ENCODE measurements at regions not wholly inside any gene's neighbourhood (a gene's known extent, or its start where the extent isn't known, plus 50 kb on each side); places are given as distances from the start of the nearest gene placed in this dataset.
"Not testable (repeated sequence)": the region's sequence is repeated elsewhere in the genome, so short reads cannot be mapped to it uniquely, and the experiment has no call there.

- no peak for TF ChIP-seq CTCF (conservative IDR thresholded peaks at IDR 0.05; ENCODE audit: low read length)
- H3K4me3 ChIP-seq (ENCODE audit: low read length): no peak overlapping the region
- DNase-seq (ENCODE audit: low read depth): no peak
These were observed 68.6 kb upstream of the CACHD1 start for GRCh38 chr1:64401285-64401684.

GRCh38 chr1:64403331-64403730 lies 66.6 kb upstream of the CACHD1 start:
- H3K4me3 ChIP-seq (ENCODE audit: low read length): no peak overlapping the region
- no peak for TF ChIP-seq CTCF (conservative IDR thresholded peaks at IDR 0.05; ENCODE audit: low read length)
- DNase-seq (ENCODE audit: low read depth): peak; percentile 41

GRCh38 chr1:64404202-64404601 lies 65.7 kb upstream of the CACHD1 start:
- H3K4me3 ChIP-seq (ENCODE audit: low read length): no peak overlapping the region
- no peak for TF ChIP-seq CTCF (conservative IDR thresholded peaks at IDR 0.05; ENCODE audit: low read length)
- DNase-seq (ENCODE audit: low read depth): no peak

GRCh38 chr1:64405833-64406232 lies 64.1 kb upstream of the CACHD1 start:
- no peak for DNase-seq (ENCODE audit: low read depth)
- H3K4me3 ChIP-seq (ENCODE audit: low read length): no peak overlapping the region
- TF ChIP-seq CTCF (conservative IDR thresholded peaks at IDR 0.05; ENCODE audit: low read length): no peak

- TF ChIP-seq CTCF (conservative IDR thresholded peaks at IDR 0.05; ENCODE audit: low read length): no peak
- DNase-seq (ENCODE audit: low read depth): no peak
- no peak overlapping the region for H3K4me3 ChIP-seq (ENCODE audit: low read length)
These were observed 59.7 kb upstream of the CACHD1 start for GRCh38 chr1:64410217-64410616.

- DNase-seq (ENCODE audit: low read depth); H3K4me3 ChIP-seq (ENCODE audit: low read length): not testable (repeated sequence)
These were observed 54.9 kb upstream of the CACHD1 start for GRCh38 chr1:64414855-64415546.

- no peak for TF ChIP-seq CTCF (conservative IDR thresholded peaks at IDR 0.05; ENCODE audit: low read length)
- no peak for DNase-seq (ENCODE audit: low read depth)
- no peak overlapping the region for H3K4me3 ChIP-seq (ENCODE audit: low read length)
These were observed 52.1 kb upstream of the CACHD1 start for GRCh38 chr1:64417803-64418202.

Data from AG10803 (cell line).